ENCODE measurements at regions not wholly inside any gene's neighbourhood (a gene's known extent, or its start where the extent isn't known, plus 50 kb on each side); places are given as distances from the start of the nearest gene placed in this dataset.

- TF ChIP-seq CTCF (IDR thresholded peaks at IDR 0.05; ENCODE audit: insufficient read depth, low read length, missing control alignments): no peak
- DNase-seq (ENCODE audit: low read depth, low spot score): no peak
- no peak overlapping the region for H3K4me3 ChIP-seq (ENCODE audit: low read depth, low read length)
- ChIA-PET CTCF (no interaction called here), POLR2A (interaction anchor here (0.6 kb wide), 1 partner anchor 17 kb away, joined by 3 read pairs; no protein-coding TSS in a partner anchor)
Observed at GRCh38 chr3:25324954-25325655, 103.0 kb upstream of the RARB start.

- ChIA-PET CTCF (no interaction called here), POLR2A (no interaction called here)
- no peak overlapping the region for H3K4me3 ChIP-seq (ENCODE audit: low read depth, low read length)
- TF ChIP-seq CTCF (IDR thresholded peaks at IDR 0.05; ENCODE audit: insufficient read depth, low read length, missing control alignments): no peak
- DNase-seq (ENCODE audit: low read depth, low spot score): no peak
Observed at GRCh38 chr3:25335356-25335755, 92.7 kb upstream of the RARB start.

GRCh38 chr3:25338158-25338725 lies 89.8 kb upstream of the RARB start:
- POLR2A ChIA-PET: no interaction called here
- no peak for DNase-seq (ENCODE audit: low read depth, low spot score)
- CTCF ChIA-PET: no interaction called here
- no peak overlapping the region for H3K4me3 ChIP-seq (ENCODE audit: low read depth, low read length)
- no peak for TF ChIP-seq CTCF (IDR thresholded peaks at IDR 0.05; ENCODE audit: insufficient read depth, low read length, missing control alignments)

GRCh38 chr3:25339225-25339624 lies 88.8 kb upstream of the RARB start:
- ChIA-PET CTCF (no interaction called here), POLR2A (no interaction called here)
- TF ChIP-seq CTCF (IDR thresholded peaks at IDR 0.05; ENCODE audit: insufficient read depth, low read length, missing control alignments): no peak
- no peak for DNase-seq (ENCODE audit: low read depth, low spot score)
- H3K4me3 ChIP-seq (ENCODE audit: low read depth, low read length): no peak overlapping the region

GRCh38 chr3:25344670-25345069 lies 83.4 kb upstream of the RARB start:
- ChIA-PET POLR2A (no interaction called here), CTCF (interaction anchor here (1.9 kb wide), 1 partner anchor 249 kb away, joined by 4 read pairs; no protein-coding TSS in a partner anchor)
- no peak for DNase-seq (ENCODE audit: low read depth, low spot score)
- TF ChIP-seq CTCF (IDR thresholded peaks at IDR 0.05; ENCODE audit: insufficient read depth, low read length, missing control alignments): no peak
- H3K4me3 ChIP-seq (ENCODE audit: low read depth, low read length): no peak overlapping the region

- no peak for DNase-seq (ENCODE audit: low read depth, low spot score)
- no peak for TF ChIP-seq CTCF (IDR thresholded peaks at IDR 0.05; ENCODE audit: insufficient read depth, low read length, missing control alignments)
- ChIA-PET CTCF (no interaction called here), POLR2A (no interaction called here)
- H3K4me3 ChIP-seq (ENCODE audit: low read depth, low read length): no peak overlapping the region
Observed at GRCh38 chr3:25349095-25349494, 79.0 kb upstream of the RARB start.

Data from AG04449 (cell line).